Smooth muscle cell (in vitro differentiated cells): ENCODE measurements at regions not wholly inside any gene's neighbourhood (a gene's known extent, or its start where the extent isn't known, plus 50 kb on each side); places are given as distances from the start of the nearest gene placed in this dataset.
"Not testable (repeated sequence)": the region's sequence is repeated elsewhere in the genome, so short reads cannot be mapped to it uniquely, and the experiment has no call there.

Source experiments
- DNase-seq: peaks from one replicate; lab custom pipeline; 2025; ENCODE audit not compliant: unreplicated experiment; lab: John Stamatoyannopoulos, UW
- H2AFZ ChIP-seq: fragments of 200-600 bp; sonication (generic); 2 replicates; pipeline ENCODE4 v1.6.0; 2016; ENCODE audit warnings: antibody characterized with exemption, low read depth, mild to moderate bottlenecking
- H3F3A ChIP-seq: fragments of 200-600 bp; sonication (generic); 2 replicates; pipeline ENCODE4 v1.6.0; 2017; ENCODE audit warnings: antibody characterized with exemption, low read depth
- H3K27ac ChIP-seq: fragments of 200-600 bp; sonication (generic); 2 replicates; pipeline ENCODE4 v1.5.1; 2016; ENCODE audit warnings: low read depth, mild to moderate bottlenecking
- H3K27me3 ChIP-seq: fragments of 200-600 bp; sonication (generic); 2 replicates; pipeline ENCODE4 v1.6.1; 2016; ENCODE audit warnings: low read depth, mild to moderate bottlenecking
- H3K36me3 ChIP-seq: fragments of 200-600 bp; sonication (generic); 2 replicates; pipeline ENCODE4 v1.5.1; 2016; ENCODE audit warnings: low read depth
- H3K4me1 ChIP-seq: fragments of 200-600 bp; sonication (generic); 2 replicates; pipeline ENCODE4 v1.5.1; 2016; ENCODE audit warnings: low read depth
- H3K4me2 ChIP-seq: fragments of 200-600 bp; sonication (generic); 2 replicates; pipeline ENCODE4 v1.6.0; 2016; ENCODE audit warnings: mild to moderate bottlenecking
- H3K4me3 ChIP-seq: fragments of 200-600 bp; sonication (generic); 2 replicates; pipeline ENCODE4 v1.5.1; 2016; ENCODE audit warnings: mild to moderate bottlenecking
- H3K79me2 ChIP-seq: fragments of 200-600 bp; sonication (generic); 2 replicates; pipeline ENCODE4 v1.6.0; 2016; ENCODE audit warnings: low read depth, mild to moderate bottlenecking
- H3K9ac ChIP-seq: fragments of 200-600 bp; sonication (generic); 2 replicates; pipeline ENCODE4 v1.6.0; 2016; ENCODE audit warnings: low read depth
- H3K9me3 ChIP-seq: fragments of 200-600 bp; sonication (generic); replicated peaks from 2 replicates; pipeline ENCODE4 v1.5.1; 2016; ENCODE audit warnings: low read depth
- H4K20me1 ChIP-seq: fragments of 200-600 bp; sonication (generic); 2 replicates; pipeline ENCODE4 v1.6.0; 2016; ENCODE audit warnings: low read depth
- WGBS: methylation state at CpG from one replicate; pipeline ENCODE4 v1.1.7; 2016; ENCODE audit warnings: low lambda C conversion rate; 5-methylcytosine and 5-hydroxymethylcytosine counted together
- TF ChIP-seq, protein P1 (sequence below): fragments of 200-600 bp; sonication (generic); IDR thresholded peaks from 2 replicates; pipeline ENCODE4 v1.5.1; 2017; ENCODE audit warnings: borderline replicate concordance, mild to moderate bottlenecking, antibody characterized with exemption; ENCODE audit not compliant: insufficient read depth, poor library complexity, severe bottlenecking

DNA sequence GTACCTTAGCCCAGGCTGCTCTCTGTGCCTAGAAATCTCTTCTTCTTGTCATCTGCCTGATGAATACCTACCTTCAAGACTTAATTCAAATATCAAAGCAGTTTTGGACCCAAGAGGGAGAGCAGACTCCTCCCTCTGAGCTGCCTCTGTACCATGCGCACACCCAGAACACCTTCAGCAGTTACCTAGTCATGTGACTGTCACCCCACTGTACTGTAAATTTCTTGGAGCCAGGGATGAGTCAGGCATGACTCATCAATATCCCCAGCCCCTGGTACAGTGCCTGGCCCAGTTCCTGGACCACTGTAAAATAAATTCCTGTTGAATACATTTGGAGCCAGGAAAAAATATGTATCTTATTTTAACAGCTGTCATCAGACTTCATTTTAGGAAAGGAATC, 111.7 kb downstream of the KBTBD2 start:
- not testable (repeated sequence) for H3K36me3 ChIP-seq, H3K27me3 ChIP-seq, H3K27ac ChIP-seq, H3K4me1 ChIP-seq, H3K4me3 ChIP-seq, H3K9ac ChIP-seq, H3K4me2 ChIP-seq, H3K79me2 ChIP-seq, H3K9me3 ChIP-seq, DNase-seq, H4K20me1 ChIP-seq, H3F3A ChIP-seq, H2AFZ ChIP-seq
- WGBS, result 64% methylated on average over 1 of the region's 1 CpG

DNA sequence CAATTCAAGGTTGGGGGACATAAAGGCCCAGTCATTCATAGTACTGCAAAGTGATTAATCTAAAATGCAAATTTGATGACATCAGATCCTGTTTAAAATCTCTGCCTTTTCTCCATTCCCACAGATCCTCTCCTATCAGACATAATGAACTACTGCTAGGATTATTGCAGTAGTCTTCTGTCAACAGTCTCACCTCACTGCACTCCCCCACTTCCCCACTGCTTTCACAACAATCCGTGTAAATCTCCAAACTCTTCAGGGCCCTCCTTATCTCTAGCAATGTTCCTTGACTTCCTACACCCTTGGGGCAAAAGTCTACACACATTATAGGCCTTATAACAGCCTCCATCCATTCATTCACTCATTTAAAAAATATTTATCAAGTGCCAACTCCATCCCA, 112.4 kb downstream of the KBTBD2 start:
- Histone ChIP-seq H3K79me2 (no peaks in the 10 kb centered on the region), H3F3A (no peaks in the 10 kb centered on the region), H3K27ac (no peak overlapping the region), H4K20me1 (no peaks in the 10 kb centered on the region), H3K4me2 (no peak overlapping the region), H3K4me1 (no peaks in the 10 kb centered on the region), H2AFZ (no peak overlapping the region), H3K36me3 (no peaks in the 10 kb centered on the region), H3K9me3 (no peaks in the 10 kb centered on the region), H3K4me3 (no peak overlapping the region), H3K27me3 (no peaks in the 10 kb centered on the region), H3K9ac (no peak overlapping the region)
- no peak for DNase-seq
- WGBS, result 33% methylated on average over 1 of the region's 1 CpG
- TF ChIP-seq, protein P1, sequence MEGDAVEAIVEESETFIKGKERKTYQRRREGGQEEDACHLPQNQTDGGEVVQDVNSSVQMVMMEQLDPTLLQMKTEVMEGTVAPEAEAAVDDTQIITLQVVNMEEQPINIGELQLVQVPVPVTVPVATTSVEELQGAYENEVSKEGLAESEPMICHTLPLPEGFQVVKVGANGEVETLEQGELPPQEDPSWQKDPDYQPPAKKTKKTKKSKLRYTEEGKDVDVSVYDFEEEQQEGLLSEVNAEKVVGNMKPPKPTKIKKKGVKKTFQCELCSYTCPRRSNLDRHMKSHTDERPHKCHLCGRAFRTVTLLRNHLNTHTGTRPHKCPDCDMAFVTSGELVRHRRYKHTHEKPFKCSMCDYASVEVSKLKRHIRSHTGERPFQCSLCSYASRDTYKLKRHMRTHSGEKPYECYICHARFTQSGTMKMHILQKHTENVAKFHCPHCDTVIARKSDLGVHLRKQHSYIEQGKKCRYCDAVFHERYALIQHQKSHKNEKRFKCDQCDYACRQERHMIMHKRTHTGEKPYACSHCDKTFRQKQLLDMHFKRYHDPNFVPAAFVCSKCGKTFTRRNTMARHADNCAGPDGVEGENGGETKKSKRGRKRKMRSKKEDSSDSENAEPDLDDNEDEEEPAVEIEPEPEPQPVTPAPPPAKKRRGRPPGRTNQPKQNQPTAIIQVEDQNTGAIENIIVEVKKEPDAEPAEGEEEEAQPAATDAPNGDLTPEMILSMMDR, result no peak

DNA sequence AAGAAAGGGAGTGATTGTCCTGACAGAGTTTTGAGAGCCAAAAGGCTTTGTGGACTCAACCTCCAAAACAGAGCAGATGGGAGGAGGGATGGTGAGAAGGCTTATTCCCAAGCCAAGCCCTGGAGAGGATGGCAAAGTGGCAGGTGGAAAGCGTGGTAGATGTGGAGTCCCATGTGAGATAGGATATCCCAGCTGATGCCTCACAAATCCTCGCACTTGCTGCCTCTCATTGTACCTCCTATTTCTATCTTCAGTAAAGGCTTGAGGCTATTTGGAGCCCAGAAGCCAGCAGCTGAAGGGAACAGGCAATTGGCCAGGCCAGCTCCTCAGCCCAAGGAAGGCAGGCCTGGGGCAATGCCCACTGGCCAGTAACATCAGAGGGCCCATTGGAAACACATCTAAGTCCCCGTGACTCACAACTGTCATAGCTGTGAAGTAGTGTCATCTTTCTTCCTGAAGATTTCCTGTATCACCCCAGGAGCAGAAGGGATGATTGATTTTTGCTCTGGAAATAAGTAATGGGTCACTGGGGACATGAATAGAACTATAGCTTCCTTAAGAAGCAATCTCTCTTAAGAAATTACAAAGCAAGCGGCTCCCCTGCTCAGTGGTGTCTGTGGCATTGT, 114.4 kb downstream of the KBTBD2 start:
- H2AFZ ChIP-seq, H3K27me3 ChIP-seq, H4K20me1 ChIP-seq, H3K4me1 ChIP-seq, H3K4me2 ChIP-seq, H3K4me3 ChIP-seq, H3K9ac ChIP-seq, H3K27ac ChIP-seq, H3K36me3 ChIP-seq, H3K9me3 ChIP-seq, DNase-seq, H3F3A ChIP-seq, H3K79me2 ChIP-seq: not testable (repeated sequence)
- WGBS, result 84% methylated on average over 4 of the region's 4 CpGs

DNA sequence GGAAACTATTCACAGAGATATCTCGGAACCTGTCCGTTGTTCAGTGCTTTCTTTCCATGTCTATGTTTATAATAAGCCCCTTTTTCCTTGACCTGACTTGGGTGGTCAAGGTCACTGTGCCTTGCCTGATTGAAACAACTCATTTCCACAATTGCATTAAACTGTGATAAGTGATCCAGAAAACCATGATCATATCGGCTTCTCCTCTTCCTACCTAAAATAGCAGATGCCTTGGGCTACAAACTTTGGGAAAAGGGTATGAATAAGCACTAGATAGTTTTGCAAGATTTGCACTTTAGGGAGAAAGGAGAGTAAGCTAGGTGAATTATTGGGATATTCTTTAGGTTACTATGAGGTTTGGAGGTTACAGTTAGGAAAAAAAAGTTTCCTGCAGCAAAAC, 115.2 kb downstream of the KBTBD2 start:
- not testable (repeated sequence) for H3K79me2 ChIP-seq, H3K4me3 ChIP-seq, H4K20me1 ChIP-seq, H3K9ac ChIP-seq, DNase-seq, H3F3A ChIP-seq, H3K27me3 ChIP-seq, H3K4me1 ChIP-seq, H3K27ac ChIP-seq, H3K36me3 ChIP-seq, H2AFZ ChIP-seq, H3K9me3 ChIP-seq, H3K4me2 ChIP-seq
- WGBS, result 98% methylated on average over 2 of the region's 3 CpGs

DNA sequence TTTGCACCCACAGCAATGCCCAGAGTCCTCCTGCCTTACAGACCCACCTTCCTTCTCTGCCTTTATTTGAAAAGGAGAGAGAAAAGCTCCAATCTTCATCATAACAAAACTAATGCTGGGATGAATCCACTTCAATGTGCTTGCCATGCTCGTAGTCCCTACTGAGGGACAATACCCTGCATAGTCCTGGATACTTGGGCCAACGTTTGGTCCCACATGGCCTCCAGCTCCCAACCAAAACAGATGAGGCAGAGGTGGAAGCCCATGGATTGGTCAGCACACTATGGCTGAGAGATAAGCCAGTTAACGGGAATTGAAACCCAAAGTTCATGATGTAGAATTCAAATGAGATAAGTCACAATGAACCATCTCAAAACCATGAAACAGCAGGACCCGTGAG, 115.8 kb downstream of the KBTBD2 start:
- not testable (repeated sequence) for H3K4me3 ChIP-seq, H3K9me3 ChIP-seq, DNase-seq, H2AFZ ChIP-seq, H3K79me2 ChIP-seq, H3K27ac ChIP-seq, H3F3A ChIP-seq, H3K4me1 ChIP-seq, H4K20me1 ChIP-seq, H3K9ac ChIP-seq, H3K27me3 ChIP-seq, H3K36me3 ChIP-seq, H3K4me2 ChIP-seq
- WGBS, result 67% methylated on average over 4 of the region's 4 CpGs
